ENCODE measurements at regions not wholly inside any gene's neighbourhood (a gene's known extent, or its start where the extent isn't known, plus 50 kb on each side); places are given as distances from the start of the nearest gene placed in this dataset.

GRCh38 chr2:104523921-104524320 lies 330.0 kb upstream of the POU3F3 start:
- TF ChIP-seq EP300 (IDR thresholded peaks at IDR 0.05) (no peak), CTCF (IDR thresholded peaks at IDR 0.05) (no peak), POLR2A (IDR thresholded peaks at IDR 0.05) (no peak)

All from upper lobe of left lung (tissue), 4 donors.